ENCODE measurements at regions not wholly inside any gene's neighbourhood (a gene's known extent, or its start where the extent isn't known, plus 50 kb on each side); places are given as distances from the start of the nearest gene placed in this dataset.
A peak's percentile ranks its signal among the peaks of the same experiment; 100 is the strongest.

DNA sequence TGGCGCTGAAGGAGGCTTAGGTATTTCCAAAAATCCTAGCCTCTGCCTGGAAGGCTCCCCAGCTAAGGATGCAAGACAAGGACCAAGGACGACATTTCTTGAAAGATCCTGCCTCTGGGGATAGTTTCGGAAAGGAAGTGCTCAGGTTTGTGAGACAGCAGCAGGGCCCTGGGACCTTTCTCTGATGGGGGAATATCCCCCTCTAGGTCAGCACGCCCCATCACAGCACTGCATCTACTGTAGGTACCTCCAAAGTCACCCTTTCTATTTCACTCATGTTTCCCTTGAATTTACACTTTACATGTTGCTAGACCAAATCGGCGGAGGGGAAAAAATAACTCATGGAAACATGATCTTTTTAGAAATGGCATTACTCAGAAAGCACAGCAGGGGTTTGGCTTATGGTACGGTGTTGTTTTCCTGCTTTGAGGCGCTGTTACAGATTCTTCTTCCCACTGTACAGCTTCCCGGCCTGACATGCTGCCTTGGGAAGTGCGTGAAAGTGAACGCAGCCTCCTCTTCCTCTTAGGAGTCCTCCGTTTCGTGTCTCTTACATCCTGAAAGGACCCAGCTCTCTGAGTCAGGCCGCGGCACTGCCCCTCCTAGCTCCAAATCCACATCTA is 77.2 kb upstream of the DHRSX start:
- peaks cover 8% of the 10 kb centered on the region for H3K4me1 ChIP-seq (ENCODE audit: insufficient read depth, insufficient read length)
- H3K36me3 ChIP-seq (ENCODE audit: insufficient read depth, insufficient read length, low read length): no peaks in the 10 kb centered on the region
- no peak overlapping the region for H3K9ac ChIP-seq (ENCODE audit: insufficient read length, low read depth)
- no peaks in the 10 kb centered on the region for H3K9me3 ChIP-seq (ENCODE audit: insufficient read depth, low read length)
- DNase-seq (ENCODE audit: low read depth, low spot score): no peak
- H3K4me3 ChIP-seq (ENCODE audit: insufficient read length, low read depth): no peak overlapping the region
- peaks cover 24% of the 10 kb centered on the region for H3K27me3 ChIP-seq (ENCODE audit: insufficient read depth, insufficient read length)
- TF ChIP-seq YY1 (IDR thresholded peaks at IDR 0.05; ENCODE audit: insufficient read depth, insufficient read length) (no peak), ZNF274 (IDR thresholded peaks at IDR 0.05; ENCODE audit: low read depth, low read length) (no peak), SUZ12 (IDR thresholded peaks at IDR 0.05; ENCODE audit: extremely low read depth, insufficient read depth, insufficient read length) (no peak)

DNA sequence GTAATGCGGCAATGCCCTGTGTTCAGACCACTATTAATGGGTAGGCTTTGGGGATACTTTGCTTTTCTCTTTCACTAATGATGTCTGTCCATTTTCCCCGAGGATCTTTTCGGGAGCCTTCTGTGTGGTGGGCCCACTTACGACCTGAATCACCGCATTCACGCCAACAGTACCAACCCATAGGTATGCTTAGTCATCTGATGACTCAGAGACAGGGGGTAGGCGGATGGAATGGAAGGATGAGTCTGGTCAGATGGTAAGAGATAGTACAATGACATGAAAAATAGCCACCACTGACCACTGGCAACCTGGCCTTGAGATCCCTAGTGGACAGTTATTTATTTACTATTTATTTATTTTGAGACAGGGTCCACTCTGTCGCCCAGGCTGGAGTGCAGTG is 76.0 kb upstream of the DHRSX start:
- Histone ChIP-seq H3K9ac (ENCODE audit: insufficient read length, low read depth) (no peak overlapping the region), H3K4me1 (ENCODE audit: insufficient read depth, insufficient read length) (peaks cover 13% of the 10 kb centered on the region), H3K9me3 (ENCODE audit: insufficient read depth, low read length) (no peaks in the 10 kb centered on the region), H3K27me3 (ENCODE audit: insufficient read depth, insufficient read length) (peaks cover 13% of the 10 kb centered on the region), H3K4me3 (ENCODE audit: insufficient read length, low read depth) (no peak overlapping the region), H3K36me3 (ENCODE audit: insufficient read depth, insufficient read length, low read length) (no peaks in the 10 kb centered on the region)
- TF ChIP-seq ZNF274 (IDR thresholded peaks at IDR 0.05; ENCODE audit: low read depth, low read length): no peak
- no peak for TF ChIP-seq YY1 (IDR thresholded peaks at IDR 0.05; ENCODE audit: insufficient read depth, insufficient read length)
- no peak for TF ChIP-seq SUZ12 (IDR thresholded peaks at IDR 0.05; ENCODE audit: extremely low read depth, insufficient read depth, insufficient read length)
- no peak for DNase-seq (ENCODE audit: low read depth, low spot score)

DNA sequence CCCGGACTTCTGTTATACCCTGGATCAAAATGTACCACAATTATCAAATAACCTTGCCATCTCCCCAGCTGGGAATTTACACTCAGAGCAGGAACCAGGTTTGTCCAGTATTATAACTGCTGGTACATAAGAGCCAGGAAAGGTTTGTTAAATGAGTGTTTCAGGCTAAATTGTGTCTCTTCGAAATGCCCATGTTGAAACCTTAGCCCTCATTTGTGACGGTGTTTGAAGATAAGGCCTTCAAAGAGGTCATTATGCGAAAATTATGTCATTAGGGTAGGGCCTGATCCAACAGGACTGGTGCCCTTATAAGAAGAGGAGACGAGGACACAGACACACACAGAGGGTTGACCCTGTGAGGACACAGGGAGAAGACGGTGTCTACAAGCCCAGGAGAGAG is 73.5 kb upstream of the DHRSX start:
- Histone ChIP-seq H3K36me3 (ENCODE audit: insufficient read depth, insufficient read length, low read length) (no peaks in the 10 kb centered on the region), H3K4me3 (ENCODE audit: insufficient read length, low read depth) (no peak overlapping the region), H3K27me3 (ENCODE audit: insufficient read depth, insufficient read length) (no peaks in the 10 kb centered on the region), H3K9ac (ENCODE audit: insufficient read length, low read depth) (no peak overlapping the region), H3K4me1 (ENCODE audit: insufficient read depth, insufficient read length) (peaks cover 14% of the 10 kb centered on the region), H3K9me3 (ENCODE audit: insufficient read depth, low read length) (peaks cover 7% of the 10 kb centered on the region)
- TF ChIP-seq SUZ12 (IDR thresholded peaks at IDR 0.05; ENCODE audit: extremely low read depth, insufficient read depth, insufficient read length) (no peak), ZNF274 (IDR thresholded peaks at IDR 0.05; ENCODE audit: low read depth, low read length) (no peak), YY1 (IDR thresholded peaks at IDR 0.05; ENCODE audit: insufficient read depth, insufficient read length) (no peak)
- DNase-seq (ENCODE audit: low read depth, low spot score): no peak

GRCh38 chrX:2572740-2573139 is 72.0 kb upstream of the DHRSX start:
- Histone ChIP-seq H3K4me3 (ENCODE audit: insufficient read length, low read depth) (no peak overlapping the region), H3K4me1 (ENCODE audit: insufficient read depth, insufficient read length) (peaks cover 14% of the 10 kb centered on the region), H3K27me3 (ENCODE audit: insufficient read depth, insufficient read length) (no peaks in the 10 kb centered on the region), H3K9ac (ENCODE audit: insufficient read length, low read depth) (no peak overlapping the region), H3K36me3 (ENCODE audit: insufficient read depth, insufficient read length, low read length) (no peaks in the 10 kb centered on the region), H3K9me3 (ENCODE audit: insufficient read depth, low read length) (peaks cover 10% of the 10 kb centered on the region)
- TF ChIP-seq ZNF274 (IDR thresholded peaks at IDR 0.05; ENCODE audit: low read depth, low read length) (no peak), YY1 (IDR thresholded peaks at IDR 0.05; ENCODE audit: insufficient read depth, insufficient read length) (no peak), SUZ12 (IDR thresholded peaks at IDR 0.05; ENCODE audit: extremely low read depth, insufficient read depth, insufficient read length) (no peak)
- DNase-seq (ENCODE audit: low read depth, low spot score): peak; percentile 36

- TF ChIP-seq ZNF274 (IDR thresholded peaks at IDR 0.05; ENCODE audit: low read depth, low read length) (no peak), SUZ12 (IDR thresholded peaks at IDR 0.05; ENCODE audit: extremely low read depth, insufficient read depth, insufficient read length) (no peak), YY1 (IDR thresholded peaks at IDR 0.05; ENCODE audit: insufficient read depth, insufficient read length) (no peak)
- no peaks in the 10 kb centered on the region for H3K36me3 ChIP-seq (ENCODE audit: insufficient read depth, insufficient read length, low read length)
- H3K4me1 ChIP-seq (ENCODE audit: insufficient read depth, insufficient read length): peaks cover 11% of the 10 kb centered on the region
- H3K9me3 ChIP-seq (ENCODE audit: insufficient read depth, low read length): peaks cover 10% of the 10 kb centered on the region
- no peak overlapping the region for H3K4me3 ChIP-seq (ENCODE audit: insufficient read length, low read depth)
- no peak for DNase-seq (ENCODE audit: low read depth, low spot score)
- no peaks in the 10 kb centered on the region for H3K27me3 ChIP-seq (ENCODE audit: insufficient read depth, insufficient read length)
- H3K9ac ChIP-seq (ENCODE audit: insufficient read length, low read depth): no peak overlapping the region
Observed at GRCh38 chrX:2568125-2568524, 67.3 kb upstream of the DHRSX start.

GRCh38 chrX:2566055-2566454 is 65.3 kb upstream of the DHRSX start:
- no peak for DNase-seq (ENCODE audit: low read depth, low spot score)
- Histone ChIP-seq H3K9me3 (ENCODE audit: insufficient read depth, low read length) (peaks cover 10% of the 10 kb centered on the region), H3K9ac (ENCODE audit: insufficient read length, low read depth) (no peak overlapping the region), H3K4me1 (ENCODE audit: insufficient read depth, insufficient read length) (peaks cover 4% of the 10 kb centered on the region), H3K27me3 (ENCODE audit: insufficient read depth, insufficient read length) (no peaks in the 10 kb centered on the region), H3K4me3 (ENCODE audit: insufficient read length, low read depth) (no peak overlapping the region), H3K36me3 (ENCODE audit: insufficient read depth, insufficient read length, low read length) (no peaks in the 10 kb centered on the region)
- no peak for TF ChIP-seq YY1 (IDR thresholded peaks at IDR 0.05; ENCODE audit: insufficient read depth, insufficient read length)
- no peak for TF ChIP-seq ZNF274 (IDR thresholded peaks at IDR 0.05; ENCODE audit: low read depth, low read length)
- no peak for TF ChIP-seq SUZ12 (IDR thresholded peaks at IDR 0.05; ENCODE audit: extremely low read depth, insufficient read depth, insufficient read length)

- H3K9me3 ChIP-seq (ENCODE audit: insufficient read depth, low read length): no peaks in the 10 kb centered on the region
- H3K36me3 ChIP-seq (ENCODE audit: insufficient read depth, insufficient read length, low read length): no peaks in the 10 kb centered on the region
- TF ChIP-seq ZNF274 (IDR thresholded peaks at IDR 0.05; ENCODE audit: low read depth, low read length) (no peak), SUZ12 (IDR thresholded peaks at IDR 0.05; ENCODE audit: extremely low read depth, insufficient read depth, insufficient read length) (no peak), YY1 (IDR thresholded peaks at IDR 0.05; ENCODE audit: insufficient read depth, insufficient read length) (no peak)
- H3K27me3 ChIP-seq (ENCODE audit: insufficient read depth, insufficient read length): no peaks in the 10 kb centered on the region
- H3K9ac ChIP-seq (ENCODE audit: insufficient read length, low read depth): no peak overlapping the region
- H3K4me1 ChIP-seq (ENCODE audit: insufficient read depth, insufficient read length): no peaks in the 10 kb centered on the region
- H3K4me3 ChIP-seq (ENCODE audit: insufficient read length, low read depth): no peak overlapping the region
- DNase-seq (ENCODE audit: low read depth, low spot score): no peak
Observed at GRCh38 chrX:2561456-2561855, 60.7 kb upstream of the DHRSX start.
